ENCODE measurements at regions not wholly inside any gene's neighbourhood (a gene's known extent, or its start where the extent isn't known, plus 50 kb on each side); places are given as distances from the start of the nearest gene placed in this dataset.
"Not testable (repeated sequence)": the region's sequence is repeated elsewhere in the genome, so short reads cannot be mapped to it uniquely, and the experiment has no call there.

DNA sequence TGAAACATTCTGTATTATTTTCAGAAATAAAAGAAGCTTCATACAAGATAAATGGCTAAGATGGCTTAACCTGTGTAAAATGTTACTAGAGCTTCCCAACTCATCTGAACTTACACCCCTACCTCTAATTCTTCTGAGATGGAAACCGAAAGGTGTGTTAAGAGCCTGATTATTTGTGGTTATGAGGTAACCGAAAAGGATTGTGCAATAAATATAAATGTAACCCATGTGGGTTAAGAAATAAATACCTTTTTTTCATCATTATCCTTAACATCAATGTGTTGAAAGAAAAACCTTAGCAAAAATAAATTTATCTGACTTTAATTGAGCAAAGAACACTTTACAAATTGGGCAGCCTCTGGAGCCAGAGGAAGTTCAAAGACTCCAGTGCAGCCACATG, 961.8 kb upstream of the SPRY2 start:
- no peaks in the 10 kb centered on the region for H3K27me3 ChIP-seq (ENCODE audit: control insufficient read depth, insufficient read depth, low read length)
- H3K36me3 ChIP-seq (replicated peaks; ENCODE audit: control insufficient read depth, insufficient read depth, low read length), result no peaks in the 10 kb centered on the region
- H3K4me3 ChIP-seq (ENCODE audit: insufficient read depth, low read depth, low read length), result no peak overlapping the region
- no peak for DNase-seq

DNA sequence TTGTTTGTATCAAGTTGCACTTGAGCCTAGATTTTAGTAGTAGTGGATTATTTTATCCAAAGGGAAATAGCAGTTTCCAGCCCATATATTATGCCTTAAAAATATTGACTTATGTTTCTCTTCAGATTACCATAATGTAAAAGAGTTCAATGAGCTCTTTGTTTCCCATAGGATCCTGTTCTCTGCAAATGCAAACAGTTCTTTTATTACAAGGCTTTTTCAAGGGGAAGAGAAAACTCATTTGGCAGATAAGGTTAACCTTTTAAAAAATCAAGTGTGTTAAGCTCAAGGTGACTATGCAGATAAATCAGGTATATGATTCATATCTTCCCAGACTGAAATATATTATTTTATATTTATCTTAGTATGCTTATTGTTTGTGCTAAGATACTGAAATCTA, 961.2 kb upstream of the SPRY2 start:
- no peaks in the 10 kb centered on the region for H3K27me3 ChIP-seq (ENCODE audit: control insufficient read depth, insufficient read depth, low read length)
- no peak for DNase-seq
- H3K4me3 ChIP-seq (ENCODE audit: insufficient read depth, low read depth, low read length), result no peak overlapping the region
- no peaks in the 10 kb centered on the region for H3K36me3 ChIP-seq (replicated peaks; ENCODE audit: control insufficient read depth, insufficient read depth, low read length)

DNA sequence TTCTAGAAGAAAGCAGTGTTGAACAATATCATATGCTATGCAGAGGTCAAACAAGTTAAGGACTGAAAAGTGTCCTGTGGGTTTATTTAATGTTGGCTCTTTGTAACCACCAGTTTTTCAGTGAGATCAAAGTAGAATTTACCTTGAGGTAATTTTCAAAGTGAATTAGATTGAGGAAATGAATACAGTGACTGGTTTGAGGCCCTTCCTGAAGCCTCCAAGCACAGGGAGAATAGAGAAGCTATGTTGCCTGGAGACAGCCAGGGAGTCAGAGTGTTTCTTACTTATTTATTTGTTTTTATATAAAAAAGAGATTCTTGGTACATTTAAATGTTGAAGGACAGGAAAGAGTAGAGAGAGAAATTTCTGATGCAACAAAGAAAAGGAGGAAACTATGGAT, 954.3 kb upstream of the SPRY2 start:
- DNase-seq, result no peak
- H3K27me3 ChIP-seq (ENCODE audit: control insufficient read depth, insufficient read depth, low read length), result no peaks in the 10 kb centered on the region
- H3K4me3 ChIP-seq (ENCODE audit: insufficient read depth, low read depth, low read length), result no peak overlapping the region
- no peaks in the 10 kb centered on the region for H3K36me3 ChIP-seq (replicated peaks; ENCODE audit: control insufficient read depth, insufficient read depth, low read length)

DNA sequence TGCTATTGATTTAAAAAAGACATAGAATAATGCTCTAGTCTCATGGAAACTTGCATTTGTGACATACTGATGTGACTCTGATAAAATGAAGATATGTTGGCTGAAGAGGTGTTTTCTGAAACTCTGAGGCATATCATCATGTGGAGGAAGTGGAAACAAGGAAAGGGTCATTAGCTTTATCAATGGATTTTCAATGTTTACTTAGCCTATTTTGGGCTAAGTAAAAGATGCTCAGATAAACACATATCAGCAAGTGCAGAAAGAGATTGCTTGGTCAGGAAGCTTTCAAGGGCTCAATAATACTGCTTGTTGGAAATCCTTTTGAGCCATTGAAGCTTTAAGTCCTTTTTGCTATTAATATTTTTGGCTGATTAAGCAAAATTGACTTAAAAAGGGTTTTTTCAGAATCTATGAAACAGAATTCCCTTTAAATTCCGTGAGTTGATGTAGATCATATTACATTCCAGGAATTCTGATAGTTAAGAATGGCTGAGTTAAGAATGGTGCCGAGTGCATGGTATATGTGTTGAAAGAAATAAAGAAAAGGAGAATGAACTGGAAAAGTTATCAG, 952.8 kb upstream of the SPRY2 start:
- DNase-seq, result no peak

DNA sequence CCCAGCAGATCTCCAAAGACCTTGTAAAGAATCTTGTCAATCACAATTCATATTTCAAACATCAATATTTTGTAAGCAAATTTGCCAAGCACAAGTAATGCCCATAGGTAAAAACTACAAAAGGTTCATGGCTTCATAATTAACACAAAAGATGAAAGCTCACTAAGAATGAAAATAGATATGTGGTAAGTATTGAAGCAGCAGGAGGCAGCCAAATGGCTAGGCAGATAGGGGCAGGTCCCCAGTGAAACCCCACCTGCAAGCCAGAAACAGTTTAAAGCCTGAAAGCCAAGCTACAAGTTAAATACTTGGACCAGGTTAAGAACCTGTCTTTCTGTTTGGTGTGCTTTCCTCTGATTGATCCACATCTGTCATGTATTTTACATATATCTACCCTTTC, 942.6 kb upstream of the SPRY2 start:
- Histone ChIP-seq H3K4me3 (ENCODE audit: insufficient read depth, low read depth, low read length) (no peak overlapping the region), H3K36me3 (replicated peaks; ENCODE audit: control insufficient read depth, insufficient read depth, low read length) (no peaks in the 10 kb centered on the region), H3K27me3 (ENCODE audit: control insufficient read depth, insufficient read depth, low read length) (no peaks in the 10 kb centered on the region)
- no peak for DNase-seq

More for the DNA sequence above, 952.8 kb upstream of the SPRY2 start:
- no peaks in the 10 kb centered on the region for H3K27me3 ChIP-seq (ENCODE audit: control insufficient read depth, insufficient read depth, low read length)
- H3K36me3 ChIP-seq (replicated peaks; ENCODE audit: control insufficient read depth, insufficient read depth, low read length), result no peaks in the 10 kb centered on the region
- H3K4me3 ChIP-seq (ENCODE audit: insufficient read depth, low read depth, low read length), result no peak overlapping the region

DNA sequence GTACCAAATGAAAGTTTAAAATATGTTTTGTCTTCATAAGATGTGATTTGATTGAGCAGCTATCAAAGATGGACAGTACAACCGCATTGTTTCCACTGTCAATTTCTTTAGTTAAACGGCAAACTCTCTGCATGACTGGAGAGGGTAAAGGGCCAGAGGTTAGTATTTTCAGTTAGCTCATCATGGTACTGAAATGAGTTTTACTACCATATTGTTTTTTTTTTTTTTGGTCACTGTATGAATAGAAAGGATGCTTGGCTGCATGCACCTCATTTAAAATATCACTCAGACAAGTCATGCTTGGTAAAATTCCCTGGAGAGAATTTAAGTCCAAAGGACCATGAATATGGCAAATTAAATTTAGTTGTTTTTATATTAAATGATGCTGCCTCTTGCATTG, 942.1 kb upstream of the SPRY2 start:
- DNase-seq, result no peak
- no peaks in the 10 kb centered on the region for H3K27me3 ChIP-seq (ENCODE audit: control insufficient read depth, insufficient read depth, low read length)
- H3K36me3 ChIP-seq (replicated peaks; ENCODE audit: control insufficient read depth, insufficient read depth, low read length), result no peaks in the 10 kb centered on the region
- no peak overlapping the region for H3K4me3 ChIP-seq (ENCODE audit: insufficient read depth, low read depth, low read length)

DNA sequence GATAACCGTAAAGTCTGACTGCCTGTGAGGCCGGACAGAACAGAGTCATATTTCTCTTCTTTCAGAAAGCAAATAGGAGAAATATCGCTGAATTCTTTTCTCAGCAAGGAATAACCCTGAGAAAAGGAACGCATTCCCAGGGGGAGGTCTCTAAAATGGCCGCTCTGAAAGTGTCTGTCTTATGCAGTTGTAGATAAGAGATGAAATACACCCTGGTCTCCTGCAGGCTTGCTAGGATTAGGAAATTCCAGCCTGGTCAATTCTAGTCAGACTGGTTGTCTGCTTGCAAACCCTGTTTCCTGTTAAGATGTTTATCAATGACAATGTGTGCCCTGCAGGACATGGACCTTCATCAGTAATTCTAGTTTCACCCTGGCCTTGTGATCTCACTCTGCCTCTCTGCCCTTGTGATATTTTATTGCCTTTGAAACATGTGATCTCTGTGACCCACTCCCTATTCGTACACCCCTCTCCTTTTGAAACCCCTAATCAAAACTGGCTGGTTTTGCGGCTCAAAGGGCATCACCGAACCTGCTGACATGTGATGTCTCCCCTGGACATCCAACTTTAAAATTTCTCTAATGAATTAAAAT, 934.8 kb upstream of the SPRY2 start:
- no peaks in the 10 kb centered on the region for H3K27me3 ChIP-seq (ENCODE audit: control insufficient read depth, insufficient read depth, low read length)
- H3K36me3 ChIP-seq (replicated peaks; ENCODE audit: control insufficient read depth, insufficient read depth, low read length), result no peaks in the 10 kb centered on the region
- no peak for DNase-seq
- no peak overlapping the region for H3K4me3 ChIP-seq (ENCODE audit: insufficient read depth, low read depth, low read length)

DNA sequence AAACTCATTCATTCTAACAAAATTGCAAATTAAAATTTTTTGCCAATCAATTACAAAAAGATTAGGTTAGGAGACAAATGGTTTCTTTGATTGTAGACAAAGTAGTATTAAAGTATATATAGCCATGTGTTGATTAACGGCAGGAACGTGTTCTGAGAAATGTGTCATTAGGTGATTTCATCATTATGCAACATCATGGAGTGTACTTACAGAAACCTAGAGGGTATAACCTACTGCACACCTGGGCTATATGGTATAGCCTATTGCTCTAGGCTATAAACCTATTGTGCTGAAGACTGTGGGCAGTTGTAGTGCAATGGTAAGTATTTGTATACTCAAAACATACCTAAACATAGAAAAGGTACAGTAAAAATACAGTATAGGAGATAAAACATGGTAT, 906.8 kb upstream of the SPRY2 start:
- DNase-seq, result no peak
- H3K27me3 ChIP-seq (ENCODE audit: control insufficient read depth, insufficient read depth, low read length), result no peaks in the 10 kb centered on the region
- H3K36me3 ChIP-seq (replicated peaks; ENCODE audit: control insufficient read depth, insufficient read depth, low read length), result no peaks in the 10 kb centered on the region
- no peak overlapping the region for H3K4me3 ChIP-seq (ENCODE audit: insufficient read depth, low read depth, low read length)

DNA sequence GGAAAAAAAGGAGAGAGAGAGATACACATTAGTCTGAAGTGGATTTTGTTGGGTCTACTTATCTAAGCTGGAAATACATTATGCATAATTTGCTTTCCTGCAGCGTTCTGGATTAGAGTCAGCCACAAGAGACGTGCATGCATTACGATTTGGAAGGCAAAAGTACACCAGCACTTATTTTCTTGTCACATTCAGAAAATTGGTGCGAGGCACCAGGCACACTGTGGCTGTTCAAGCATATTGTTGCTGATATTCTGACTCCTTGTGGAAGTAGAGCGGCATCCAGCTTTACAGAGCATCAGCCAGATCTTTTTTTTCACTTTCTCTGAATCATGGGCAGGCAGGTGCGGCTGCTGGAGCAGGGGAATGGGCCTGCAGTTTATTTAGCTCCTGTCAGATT, 905.6 kb upstream of the SPRY2 start:
- DNase-seq, result no peak
- Histone ChIP-seq H3K27me3 (ENCODE audit: control insufficient read depth, insufficient read depth, low read length) (no peaks in the 10 kb centered on the region), H3K4me3 (ENCODE audit: insufficient read depth, low read depth, low read length) (no peak overlapping the region), H3K36me3 (replicated peaks; ENCODE audit: control insufficient read depth, insufficient read depth, low read length) (no peaks in the 10 kb centered on the region)

DNA sequence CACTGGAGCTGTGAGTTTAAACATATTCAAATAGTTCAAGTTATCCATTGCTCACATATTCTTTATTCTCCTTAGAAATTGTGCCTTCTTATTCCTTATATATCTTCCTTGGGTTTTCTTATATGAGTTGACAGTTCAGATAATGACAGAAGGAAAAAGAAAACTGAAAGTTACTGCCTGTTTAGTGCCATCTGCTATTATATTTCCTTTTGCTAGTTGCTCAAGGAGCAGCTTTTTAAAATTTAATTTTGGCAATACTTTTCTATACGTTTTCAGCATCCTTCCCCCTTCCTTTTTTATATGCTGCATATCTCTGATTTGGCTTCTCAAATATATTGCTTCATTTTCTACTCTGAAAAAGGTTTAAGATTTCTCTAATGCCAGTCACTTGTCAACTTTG, 903.1 kb upstream of the SPRY2 start:
- Histone ChIP-seq H3K4me3 (ENCODE audit: insufficient read depth, low read depth, low read length) (no peak overlapping the region), H3K36me3 (replicated peaks; ENCODE audit: control insufficient read depth, insufficient read depth, low read length) (no peaks in the 10 kb centered on the region), H3K27me3 (ENCODE audit: control insufficient read depth, insufficient read depth, low read length) (no peaks in the 10 kb centered on the region)
- DNase-seq, result no peak

DNA sequence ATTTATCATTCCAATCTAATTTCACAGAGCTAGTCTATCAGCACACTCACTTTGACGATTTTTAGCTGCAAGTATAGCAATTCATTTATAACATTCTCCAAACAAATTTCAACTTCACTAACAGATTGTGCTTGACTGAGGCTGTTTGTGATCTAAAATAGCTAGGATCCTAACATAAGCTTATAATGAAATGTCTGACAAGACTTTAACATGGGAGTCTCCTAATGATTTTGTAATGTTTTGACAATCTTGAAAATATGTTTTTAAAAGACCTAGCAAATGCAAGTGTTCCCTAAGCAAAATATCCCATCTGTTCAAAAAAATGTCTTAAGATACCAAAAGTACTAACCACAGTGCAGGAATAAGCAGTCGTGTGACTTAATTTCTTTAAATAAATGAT, 889.5 kb upstream of the SPRY2 start:
- H3K27me3 ChIP-seq (ENCODE audit: control insufficient read depth, insufficient read depth, low read length), result no peaks in the 10 kb centered on the region
- no peak overlapping the region for H3K4me3 ChIP-seq (ENCODE audit: insufficient read depth, low read depth, low read length)
- no peaks in the 10 kb centered on the region for H3K36me3 ChIP-seq (replicated peaks; ENCODE audit: control insufficient read depth, insufficient read depth, low read length)
- no peak for DNase-seq

DNA sequence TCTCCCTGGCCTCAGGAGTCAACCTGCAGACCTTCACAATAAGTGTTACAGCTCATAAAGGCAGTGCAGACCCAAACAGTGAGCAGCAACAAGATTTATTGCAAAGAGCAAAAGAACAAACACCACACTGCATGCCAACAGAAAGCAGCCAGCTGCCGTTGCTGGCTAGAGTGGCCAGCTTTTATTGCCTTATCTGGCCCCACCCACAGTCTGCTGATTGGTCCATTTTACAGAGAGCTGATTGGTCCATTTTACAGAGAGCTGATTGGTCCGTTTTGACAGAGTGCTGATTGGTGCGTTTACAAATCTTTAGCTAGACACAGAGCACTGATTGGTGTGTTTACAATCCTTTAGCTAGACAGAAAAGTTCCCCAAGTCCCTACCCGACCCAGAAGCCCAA, 885.9 kb upstream of the SPRY2 start:
- H3K4me3 ChIP-seq (ENCODE audit: insufficient read depth, low read depth, low read length); DNase-seq; H3K27me3 ChIP-seq (ENCODE audit: control insufficient read depth, insufficient read depth, low read length); H3K36me3 ChIP-seq (replicated peaks; ENCODE audit: control insufficient read depth, insufficient read depth, low read length): not testable (repeated sequence)

DNA sequence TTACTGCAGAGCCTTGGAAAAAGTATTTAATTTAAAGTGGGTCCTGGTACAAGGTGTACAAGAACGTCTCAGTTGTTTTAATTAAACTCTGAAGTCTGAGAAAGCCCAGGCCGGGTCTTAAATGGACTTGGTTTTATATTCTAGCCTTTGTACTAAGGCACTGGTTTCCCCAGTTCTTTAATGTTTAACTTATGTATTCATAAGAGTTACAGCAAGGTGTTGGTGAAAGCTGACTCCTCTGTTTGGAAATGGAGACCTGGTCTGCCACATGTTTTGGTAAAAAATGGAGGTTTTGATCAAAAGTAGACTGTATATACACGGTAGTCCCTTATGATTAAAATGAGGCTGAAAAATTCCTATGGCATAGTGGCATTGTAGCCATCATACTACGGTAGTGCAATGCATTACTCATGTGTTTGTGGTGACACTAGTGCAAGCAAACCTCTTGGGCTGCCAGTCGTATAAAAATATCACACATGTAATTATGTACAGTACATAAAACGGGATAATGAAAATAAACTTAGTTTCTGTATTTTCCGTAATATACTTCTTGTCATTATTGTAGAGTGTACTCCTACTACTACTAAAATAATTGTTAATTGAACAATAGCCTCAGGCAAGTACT, 883.4 kb upstream of the SPRY2 start:
- Histone ChIP-seq H3K4me3 (ENCODE audit: insufficient read depth, low read depth, low read length) (no peak overlapping the region), H3K27me3 (ENCODE audit: control insufficient read depth, insufficient read depth, low read length) (no peaks in the 10 kb centered on the region), H3K36me3 (replicated peaks; ENCODE audit: control insufficient read depth, insufficient read depth, low read length) (no peaks in the 10 kb centered on the region)
- DNase-seq, result no peak

DNA sequence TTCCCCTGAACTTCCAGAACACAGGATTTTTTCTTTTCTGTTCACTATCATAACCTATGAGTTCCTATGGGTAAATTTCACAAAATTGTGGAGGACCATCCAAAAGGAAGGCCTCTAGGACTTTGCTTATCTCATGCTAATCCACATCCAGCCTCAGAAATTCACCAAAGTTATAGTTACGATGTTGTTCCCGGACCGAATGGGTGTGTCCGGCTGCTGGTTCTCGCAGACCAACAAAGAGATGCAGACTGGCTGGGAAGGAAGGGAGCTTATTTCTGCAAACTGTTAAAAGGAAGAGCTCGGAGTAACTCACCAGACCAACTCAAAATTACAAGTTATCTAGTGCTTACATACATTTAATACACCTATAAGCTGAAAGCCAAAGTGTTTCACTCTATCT, 882.9 kb upstream of the SPRY2 start:
- Histone ChIP-seq H3K27me3 (ENCODE audit: control insufficient read depth, insufficient read depth, low read length) (no peaks in the 10 kb centered on the region), H3K36me3 (replicated peaks; ENCODE audit: control insufficient read depth, insufficient read depth, low read length) (no peaks in the 10 kb centered on the region), H3K4me3 (ENCODE audit: insufficient read depth, low read depth, low read length) (no peak overlapping the region)
- no peak for DNase-seq

DNA sequence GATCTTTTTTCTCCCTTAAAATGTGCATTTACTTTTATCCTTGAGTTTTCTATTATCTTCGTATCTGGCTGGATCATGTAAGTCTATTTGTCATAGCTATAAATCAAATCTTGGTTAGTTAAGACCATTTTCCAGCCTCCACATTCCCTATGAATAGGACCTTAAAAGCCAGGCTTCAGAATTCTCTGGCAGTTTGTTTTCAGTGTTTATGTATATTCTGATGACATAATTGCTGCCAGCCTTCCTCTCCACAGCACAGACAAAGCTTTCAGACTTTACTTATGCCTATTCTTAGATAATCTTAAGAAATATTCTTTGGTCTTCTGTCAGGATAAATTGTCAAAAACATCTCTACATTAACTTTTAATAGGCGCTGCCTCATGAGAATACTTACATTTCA, 870.8 kb upstream of the SPRY2 start:
- DNase-seq, result no peak
- Histone ChIP-seq H3K36me3 (replicated peaks; ENCODE audit: control insufficient read depth, insufficient read depth, low read length) (no peaks in the 10 kb centered on the region), H3K27me3 (ENCODE audit: control insufficient read depth, insufficient read depth, low read length) (no peaks in the 10 kb centered on the region), H3K4me3 (ENCODE audit: insufficient read depth, low read depth, low read length) (no peak overlapping the region)

DNA sequence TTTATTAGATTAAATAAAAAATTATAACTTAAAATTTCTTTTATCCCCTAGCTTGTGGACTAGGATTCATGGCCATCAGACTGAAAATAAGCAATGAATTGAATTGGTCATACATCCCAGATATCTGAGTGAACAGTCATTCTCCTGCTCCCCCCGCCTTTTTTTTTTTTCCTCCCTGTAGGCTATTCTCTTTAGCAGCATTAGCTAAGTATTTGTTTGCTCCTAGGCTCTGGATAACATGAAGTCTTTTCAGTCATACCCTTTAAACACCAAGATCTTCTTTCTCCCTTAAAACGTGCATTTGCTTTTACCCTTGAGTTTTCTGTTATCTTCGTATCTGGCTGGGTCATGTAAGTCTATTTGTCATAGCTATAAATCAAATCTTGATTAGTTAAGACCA, 866.7 kb upstream of the SPRY2 start:
- no peaks in the 10 kb centered on the region for H3K36me3 ChIP-seq (replicated peaks; ENCODE audit: control insufficient read depth, insufficient read depth, low read length)

More for the DNA sequence above, 866.7 kb upstream of the SPRY2 start:
- Histone ChIP-seq H3K27me3 (ENCODE audit: control insufficient read depth, insufficient read depth, low read length) (no peaks in the 10 kb centered on the region), H3K4me3 (ENCODE audit: insufficient read depth, low read depth, low read length) (no peak overlapping the region)
- DNase-seq, result no peak

Measured in H7 (cell line).